HL-60 (cell line): ENCODE measurements at regions not wholly inside any gene's neighbourhood (a gene's known extent, or its start where the extent isn't known, plus 50 kb on each side); places are given as distances from the start of the nearest gene placed in this dataset.

ENCODE experiments used
- DNase-seq, 2 experiments: peaks; one replicate each; pipeline ENCODE4 v3.0.0-alpha.2; 2010 to 2020; ENCODE audit warnings: low read depth in 1 of 2, low spot score in 1 of 2
- H3K27ac ChIP-seq: fragments of 250-450 bp; sonication (Bioruptor Pico); replicated peaks from 2 replicates; pipeline ENCODE4 v1.5.1; 2020; ENCODE audit warnings: mild to moderate bottlenecking, moderate library complexity
- H3K27me3 ChIP-seq: fragments of 250-450 bp; sonication (Bioruptor Pico); 2 replicates; pipeline ENCODE4 v1.5.1; 2021; ENCODE audit warnings: mild to moderate bottlenecking, moderate library complexity; ENCODE audit not compliant: insufficient read depth, poor library complexity, severe bottlenecking
- H3K4me3 ChIP-seq: replicated peaks from 2 replicates; pipeline ENCODE4 v1.5.1; 2011; ENCODE audit warnings: mild to moderate bottlenecking, control low read depth, low read length; ENCODE audit not compliant: insufficient read depth
- GABPA ChIP-seq: IDR thresholded peaks from 2 replicates; pipeline ENCODE4 v1.6.1; 2012; ENCODE audit warnings: low read depth
- POLR2AphosphoS5 ChIP-seq: IDR thresholded peaks from 2 replicates; pipeline ENCODE4 v1.6.1; 2012; ENCODE audit warnings: low read depth
- SPI1 ChIP-seq: IDR thresholded peaks from 2 replicates; pipeline ENCODE4 v1.6.1; 2012; ENCODE audit warnings: low read depth, mild to moderate bottlenecking, borderline replicate concordance
- TF ChIP-seq, protein P1 (sequence below): IDR thresholded peaks from one replicate; pipeline ENCODE4 v1.5.1; 2011; ENCODE audit warnings: low read length, control low read depth, inconsistent platforms; ENCODE audit not compliant: insufficient read depth
- TF ChIP-seq, protein P2 (sequence below): IDR thresholded peaks from 2 replicates; pipeline ENCODE4 v1.6.1; 2012; ENCODE audit warnings: low read depth; ENCODE audit not compliant: insufficient replicate concordance

DNA sequence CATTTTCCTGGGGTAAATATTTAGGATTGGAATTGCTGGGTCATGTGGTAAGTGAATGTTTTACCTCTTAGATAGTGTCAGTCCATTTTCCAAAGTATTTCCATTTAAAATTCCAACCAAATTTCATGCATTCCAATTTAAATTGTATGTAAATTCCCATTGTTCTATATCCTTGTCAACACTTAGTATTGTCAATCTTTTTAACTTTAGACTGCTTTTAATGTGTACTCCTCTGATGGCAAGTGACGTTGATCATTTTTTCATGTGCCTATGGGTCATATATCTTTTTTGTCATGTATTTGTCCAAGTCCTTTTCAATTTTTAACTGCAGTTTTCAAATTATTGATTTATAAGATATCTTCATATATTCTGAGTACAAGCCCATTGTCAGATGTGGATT is 80.8 kb upstream of the FAM20C start:
- Histone ChIP-seq H3K4me3 (no peak overlapping the region), H3K27me3 (no peaks in the 10 kb centered on the region), H3K27ac (no peak overlapping the region)
- DNase-seq, result no peak
- TF ChIP-seq, protein P1, sequence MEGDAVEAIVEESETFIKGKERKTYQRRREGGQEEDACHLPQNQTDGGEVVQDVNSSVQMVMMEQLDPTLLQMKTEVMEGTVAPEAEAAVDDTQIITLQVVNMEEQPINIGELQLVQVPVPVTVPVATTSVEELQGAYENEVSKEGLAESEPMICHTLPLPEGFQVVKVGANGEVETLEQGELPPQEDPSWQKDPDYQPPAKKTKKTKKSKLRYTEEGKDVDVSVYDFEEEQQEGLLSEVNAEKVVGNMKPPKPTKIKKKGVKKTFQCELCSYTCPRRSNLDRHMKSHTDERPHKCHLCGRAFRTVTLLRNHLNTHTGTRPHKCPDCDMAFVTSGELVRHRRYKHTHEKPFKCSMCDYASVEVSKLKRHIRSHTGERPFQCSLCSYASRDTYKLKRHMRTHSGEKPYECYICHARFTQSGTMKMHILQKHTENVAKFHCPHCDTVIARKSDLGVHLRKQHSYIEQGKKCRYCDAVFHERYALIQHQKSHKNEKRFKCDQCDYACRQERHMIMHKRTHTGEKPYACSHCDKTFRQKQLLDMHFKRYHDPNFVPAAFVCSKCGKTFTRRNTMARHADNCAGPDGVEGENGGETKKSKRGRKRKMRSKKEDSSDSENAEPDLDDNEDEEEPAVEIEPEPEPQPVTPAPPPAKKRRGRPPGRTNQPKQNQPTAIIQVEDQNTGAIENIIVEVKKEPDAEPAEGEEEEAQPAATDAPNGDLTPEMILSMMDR, result no peak
- no peak for TF ChIP-seq GABPA
- TF ChIP-seq POLR2AphosphoS5, result no peak
- TF ChIP-seq, protein P2, sequence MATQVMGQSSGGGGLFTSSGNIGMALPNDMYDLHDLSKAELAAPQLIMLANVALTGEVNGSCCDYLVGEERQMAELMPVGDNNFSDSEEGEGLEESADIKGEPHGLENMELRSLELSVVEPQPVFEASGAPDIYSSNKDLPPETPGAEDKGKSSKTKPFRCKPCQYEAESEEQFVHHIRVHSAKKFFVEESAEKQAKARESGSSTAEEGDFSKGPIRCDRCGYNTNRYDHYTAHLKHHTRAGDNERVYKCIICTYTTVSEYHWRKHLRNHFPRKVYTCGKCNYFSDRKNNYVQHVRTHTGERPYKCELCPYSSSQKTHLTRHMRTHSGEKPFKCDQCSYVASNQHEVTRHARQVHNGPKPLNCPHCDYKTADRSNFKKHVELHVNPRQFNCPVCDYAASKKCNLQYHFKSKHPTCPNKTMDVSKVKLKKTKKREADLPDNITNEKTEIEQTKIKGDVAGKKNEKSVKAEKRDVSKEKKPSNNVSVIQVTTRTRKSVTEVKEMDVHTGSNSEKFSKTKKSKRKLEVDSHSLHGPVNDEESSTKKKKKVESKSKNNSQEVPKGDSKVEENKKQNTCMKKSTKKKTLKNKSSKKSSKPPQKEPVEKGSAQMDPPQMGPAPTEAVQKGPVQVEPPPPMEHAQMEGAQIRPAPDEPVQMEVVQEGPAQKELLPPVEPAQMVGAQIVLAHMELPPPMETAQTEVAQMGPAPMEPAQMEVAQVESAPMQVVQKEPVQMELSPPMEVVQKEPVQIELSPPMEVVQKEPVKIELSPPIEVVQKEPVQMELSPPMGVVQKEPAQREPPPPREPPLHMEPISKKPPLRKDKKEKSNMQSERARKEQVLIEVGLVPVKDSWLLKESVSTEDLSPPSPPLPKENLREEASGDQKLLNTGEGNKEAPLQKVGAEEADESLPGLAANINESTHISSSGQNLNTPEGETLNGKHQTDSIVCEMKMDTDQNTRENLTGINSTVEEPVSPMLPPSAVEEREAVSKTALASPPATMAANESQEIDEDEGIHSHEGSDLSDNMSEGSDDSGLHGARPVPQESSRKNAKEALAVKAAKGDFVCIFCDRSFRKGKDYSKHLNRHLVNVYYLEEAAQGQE, result no peak
- no peak for TF ChIP-seq SPI1

DNA sequence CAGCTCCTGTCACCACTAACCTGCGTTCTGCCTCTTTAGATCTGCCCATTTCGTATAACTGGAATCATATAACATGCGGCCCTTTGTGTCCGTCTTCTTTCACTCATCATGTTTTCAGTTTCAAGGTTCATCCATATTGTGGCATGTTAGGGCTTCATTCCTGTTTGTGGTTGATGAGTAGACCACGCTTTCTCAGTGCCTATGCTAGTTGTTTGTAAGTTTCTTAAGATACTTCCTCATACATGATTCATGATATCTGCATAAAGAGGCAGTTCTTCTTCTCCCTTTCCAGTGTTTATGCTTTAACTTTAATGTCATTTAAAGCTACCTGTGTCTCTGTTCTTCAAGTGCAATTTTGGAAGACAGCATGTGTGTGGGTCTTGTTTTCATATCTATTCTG is 79.5 kb upstream of the FAM20C start:
- no peak overlapping the region for H3K4me3 ChIP-seq
- peak overlapping the region; percentile 93 for H3K27ac ChIP-seq
- no peaks in the 10 kb centered on the region for H3K27me3 ChIP-seq
- peak; percentile 59 to 63 for DNase-seq
- no peak for TF ChIP-seq POLR2AphosphoS5
- no peak for TF ChIP-seq GABPA
- TF ChIP-seq, protein P2, result no peak
- TF ChIP-seq, protein P1, result no peak

DNA sequence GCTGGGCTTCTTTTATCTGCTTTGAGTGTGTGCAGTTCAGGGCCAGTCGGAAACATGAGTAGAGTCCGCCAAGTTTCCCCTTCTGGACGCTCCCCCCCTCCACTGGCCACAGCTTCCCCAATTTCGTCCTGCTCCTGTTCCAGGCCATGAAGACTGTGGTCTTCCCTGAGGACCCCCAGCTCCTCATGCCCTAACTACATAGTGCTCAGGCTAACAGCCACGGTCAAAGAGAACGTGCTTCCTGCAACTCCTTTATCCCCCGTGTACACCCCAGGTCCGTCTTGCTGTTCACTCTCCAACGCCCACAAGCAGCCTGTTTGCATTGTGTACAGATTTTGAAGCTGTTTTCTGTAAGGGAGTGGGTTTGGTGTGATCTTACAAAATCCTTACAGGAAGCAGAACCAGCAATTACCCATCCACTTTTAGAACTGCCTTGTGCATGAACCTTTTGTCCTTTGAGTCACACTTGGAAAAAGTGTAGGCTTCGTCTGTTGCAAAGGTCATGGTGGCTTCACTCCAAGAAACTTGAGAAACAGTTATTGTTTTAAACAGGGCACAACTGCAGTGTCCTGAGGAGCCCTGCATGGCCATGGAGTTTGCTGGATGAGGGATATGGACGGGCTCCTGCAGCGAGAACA is 77.0 kb upstream of the FAM20C start:
- TF ChIP-seq, protein P2, result no peak
- TF ChIP-seq, protein P1, result no peak
- TF ChIP-seq GABPA (peak; percentile 38; the same call in 1 of the 2 replicates), SPI1 (peak; percentile 13; the same call in 1 of the 2 replicates), POLR2AphosphoS5 (peak; percentile 79)
- H3K4me3 ChIP-seq, result no peak overlapping the region
- H3K27ac ChIP-seq, result peak overlapping the region; percentile 93
- no peaks in the 10 kb centered on the region for H3K27me3 ChIP-seq
- peak; percentile 85 to 87 for DNase-seq
